Body of pancreas (tissue), 4 donors: ENCODE measurements at regions not wholly inside any gene's neighbourhood (a gene's known extent, or its start where the extent isn't known, plus 50 kb on each side); places are given as distances from the start of the nearest gene placed in this dataset.
"Not testable (repeated sequence)": the region's sequence is repeated elsewhere in the genome, so short reads cannot be mapped to it uniquely, and the experiment has no call there.

ENCODE experiments used
- ATAC-seq: fragments of 150-250 bp; one replicate; pipeline ENCODE4 v1.9.1; 2016
- DNase-seq, 4 donors: peaks; one replicate each; pipeline ENCODE4 v3.0.0-alpha.2; 2019
- H3K27ac ChIP-seq, 4 donors: fragments of 200-600 bp; sonication (generic); 1 replicate in 3 of 4; 2 replicates in 1 of 4; pipeline versions ENCODE4 v1.5.1 to v1.6.1; 2016 to 2019; ENCODE audit warnings: mild to moderate bottlenecking in 1 of 4, mixed read lengths in 1 of 4, moderate library complexity in 1 of 4
- H3K27me3 ChIP-seq, 2 donors: fragments of 200-600 bp; sonication (generic); one replicate each; pipeline ENCODE4 v1.6.0; 2016; ENCODE audit warnings: mild to moderate bottlenecking in 1 of 2
- H3K36me3 ChIP-seq, 2 donors: fragments of 200-600 bp; sonication (generic); replicated peaks in 1 of 2; 2 replicates each; pipeline ENCODE4 v1.5.1; 2016; ENCODE audit warnings: low read depth in 2 of 2; ENCODE audit not compliant: insufficient read depth in 1 of 2
- H3K4me1 ChIP-seq: fragments of 200-600 bp; sonication (generic); one replicate; pipeline ENCODE4 v1.6.0; 2016
- H3K4me3 ChIP-seq, 2 donors: fragments of 200-600 bp; sonication (generic); 1 replicate in 1 of 2; 2 replicates in 1 of 2; pipeline ENCODE4 v1.5.1; 2016 to 2019
- H3K9me3 ChIP-seq, 3 donors: fragments of 200-600 bp; sonication (generic); 1 replicate in 2 of 3; 2 replicates in 1 of 3; pipeline ENCODE4 v1.5.1; 2016
- CTCF ChIP-seq, 7 experiments: fragments of 450-650 bp in 4 of 7; fragments of 200-600 bp in 3 of 7; sonication (generic) in 3 of 7; IDR thresholded peaks; one replicate each; pipeline ENCODE4 v1.5.1; 2016 to 2019; ENCODE audit warnings: antibody characterized with exemption in 7 of 7
- POLR2A ChIP-seq, 3 donors: fragments of 450-650 bp; IDR thresholded peaks; one replicate each; pipeline ENCODE4 v1.6.1; 2016; ENCODE audit warnings: antibody characterized with exemption in 3 of 3, mild to moderate bottlenecking in 2 of 3
- WGBS, 2 donors: methylation state at CpG; one replicate each; pipeline ENCODE4 v1.1.5; 2017; 5-methylcytosine and 5-hydroxymethylcytosine counted together
- intact Hi-C: fragments of 100-400 bp; cut with DNase I; formaldehyde crosslinking; loops from one replicate; pipeline ENCODE4 v1.15.1; 2023

GRCh38 chr9:110031511-110032173 lies 176.3 kb downstream of the C9orf152 start:
- DNase-seq (no peak), ATAC-seq (no peak)
- Histone ChIP-seq H3K27ac (no peak overlapping the region), H3K27me3 (no peaks in the 10 kb centered on the region), H3K36me3 (no peaks in the 10 kb centered on the region), H3K9me3 (no peaks in the 10 kb centered on the region), H3K4me3 (no peak overlapping the region), H3K4me1 (no peaks in the 10 kb centered on the region)
- intact Hi-C loops = no loop called here
- 64 to 76% methylated on average over 3 of the region's 3 CpGs for WGBS, 2 donors
- no peak for TF ChIP-seq POLR2A (IDR thresholded peaks at IDR 0.05)
- TF ChIP-seq CTCF (IDR thresholded peaks at IDR 0.05) = no peak

- H3K9me3 ChIP-seq, DNase-seq, H3K4me3 ChIP-seq, ATAC-seq, H3K4me1 ChIP-seq, H3K36me3 ChIP-seq, H3K27me3 ChIP-seq, intact Hi-C loops, H3K27ac ChIP-seq: not testable (repeated sequence)
- WGBS, 2 donors = 94 to 97% methylated on average over 7 of the region's 7 CpGs
Observed at GRCh38 chr9:110032532-110032931, 175.4 kb downstream of the C9orf152 start.

GRCh38 chr9:110033869-110034268 lies 174.1 kb downstream of the C9orf152 start:
- no peaks in the 10 kb centered on the region for H3K36me3 ChIP-seq
- no peak for TF ChIP-seq CTCF (IDR thresholded peaks at IDR 0.05)
- no peak for TF ChIP-seq POLR2A (IDR thresholded peaks at IDR 0.05)
- DNase-seq (no peak), ATAC-seq (no peak)
- no peak overlapping the region for H3K4me3 ChIP-seq
- no peaks in the 10 kb centered on the region for H3K27me3 ChIP-seq
- no peaks in the 10 kb centered on the region for H3K9me3 ChIP-seq
- intact Hi-C loops = no loop called here
- WGBS, 2 donors = 79 to 95% methylated on average over 2 of the region's 2 CpGs
- H3K4me1 ChIP-seq = no peaks in the 10 kb centered on the region
- no peak overlapping the region for H3K27ac ChIP-seq

- Histone ChIP-seq H3K27me3 (no peaks in the 10 kb centered on the region), H3K27ac (no peak overlapping the region), H3K9me3 (no peaks in the 10 kb centered on the region), H3K4me3 (no peak overlapping the region), H3K36me3 (no peaks in the 10 kb centered on the region), H3K4me1 (no peaks in the 10 kb centered on the region)
- ATAC-seq = peak; percentile 21
- 74 to 82% methylated on average over 2 of the region's 2 CpGs for WGBS, 2 donors
- TF ChIP-seq CTCF (IDR thresholded peaks at IDR 0.05) = no peak
- no peak for TF ChIP-seq POLR2A (IDR thresholded peaks at IDR 0.05)
- intact Hi-C loops = no loop called here
- no peak for DNase-seq
Observed at GRCh38 chr9:110036286-110036685, 171.7 kb downstream of the C9orf152 start.

- no peak overlapping the region for H3K4me3 ChIP-seq
- H3K27me3 ChIP-seq = no peaks in the 10 kb centered on the region
- DNase-seq = no peak
- no peaks in the 10 kb centered on the region for H3K9me3 ChIP-seq
- no peaks in the 10 kb centered on the region for H3K36me3 ChIP-seq
- TF ChIP-seq POLR2A (IDR thresholded peaks at IDR 0.05) (no peak), CTCF (IDR thresholded peaks at IDR 0.05) (no peak)
- no peaks in the 10 kb centered on the region for H3K4me1 ChIP-seq
- peak; percentile 15 for ATAC-seq
- intact Hi-C loops = no loop called here
- H3K27ac ChIP-seq = no peak overlapping the region
Observed at GRCh38 chr9:110040788-110041187, 167.2 kb downstream of the C9orf152 start.
